ENCODE measurements at regions not wholly inside any gene's neighbourhood (a gene's known extent, or its start where the extent isn't known, plus 50 kb on each side); places are given as distances from the start of the nearest gene placed in this dataset.

DNA sequence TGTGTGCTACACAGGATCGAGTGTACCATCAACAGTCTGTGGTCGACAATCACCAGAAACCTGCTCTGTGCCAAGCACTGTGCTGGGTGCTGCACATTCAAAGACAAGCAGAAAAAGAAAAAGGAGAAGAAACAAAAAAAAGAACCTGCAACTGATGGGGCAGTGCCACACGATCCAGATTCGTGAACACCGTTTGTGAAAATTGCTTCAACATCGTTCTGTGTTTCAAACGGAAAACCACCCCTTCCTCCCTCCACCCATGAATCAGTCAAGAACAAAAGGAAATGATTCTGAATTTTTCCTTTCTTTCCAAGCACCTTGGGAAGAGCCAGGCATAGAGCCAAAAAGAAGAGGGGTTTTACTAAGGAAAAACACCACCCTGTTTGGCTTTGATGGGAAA lies 129.2 kb upstream of the ARID1B start:
- DNase-seq (ENCODE audit: low spot score) = no peak

DNA sequence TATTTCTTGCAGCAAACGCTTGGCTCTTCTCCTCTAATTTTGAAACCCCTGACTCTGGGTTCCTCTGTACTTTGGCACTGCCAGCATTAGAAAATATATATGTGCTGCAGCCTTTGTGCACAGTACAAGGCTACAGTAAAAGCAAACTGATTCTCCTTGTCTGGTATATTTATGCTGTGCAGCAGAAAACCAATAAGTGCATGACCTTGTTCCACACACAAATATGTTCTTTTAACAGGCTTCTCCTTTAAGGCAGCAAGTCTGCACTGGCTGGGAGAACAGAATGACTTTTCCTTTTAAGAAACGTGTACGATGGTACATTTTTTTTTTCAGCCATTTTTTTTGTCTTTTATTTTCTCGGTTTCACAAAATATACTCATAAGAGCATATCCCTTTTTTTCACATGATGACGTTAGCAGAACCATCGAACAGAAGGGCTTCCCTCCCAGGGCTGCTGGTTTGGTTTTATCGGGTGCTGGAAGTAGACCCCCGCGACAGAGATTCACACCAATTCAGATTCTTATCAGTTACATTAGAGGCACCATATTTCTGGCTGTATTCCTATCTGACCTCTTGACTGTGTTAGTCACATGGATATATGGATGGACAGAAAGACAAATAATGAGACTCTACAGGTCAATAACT lies 129.9 kb upstream of the ARID1B start:
- no peak for DNase-seq (ENCODE audit: low spot score)

DNA sequence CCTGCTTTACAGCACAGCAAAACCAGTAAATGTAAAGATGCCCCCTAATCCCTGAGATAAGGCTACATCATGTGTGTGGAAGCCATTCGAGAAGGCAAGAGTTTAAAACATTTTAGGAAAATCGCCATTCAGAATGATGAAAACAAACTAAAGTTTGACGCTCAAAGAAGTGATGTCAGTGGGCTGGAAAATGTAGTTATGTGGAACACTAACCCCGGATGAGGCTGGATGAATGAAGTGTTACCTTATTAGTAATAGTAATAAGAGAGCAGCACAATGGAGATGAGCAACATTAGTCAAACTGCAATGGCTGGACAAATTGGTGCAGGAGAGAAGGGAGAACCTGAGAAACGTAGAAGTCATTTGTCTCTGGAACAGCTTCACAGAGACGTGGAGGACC lies 130.7 kb upstream of the ARID1B start:
- no peak for DNase-seq (ENCODE audit: low spot score)

DNA sequence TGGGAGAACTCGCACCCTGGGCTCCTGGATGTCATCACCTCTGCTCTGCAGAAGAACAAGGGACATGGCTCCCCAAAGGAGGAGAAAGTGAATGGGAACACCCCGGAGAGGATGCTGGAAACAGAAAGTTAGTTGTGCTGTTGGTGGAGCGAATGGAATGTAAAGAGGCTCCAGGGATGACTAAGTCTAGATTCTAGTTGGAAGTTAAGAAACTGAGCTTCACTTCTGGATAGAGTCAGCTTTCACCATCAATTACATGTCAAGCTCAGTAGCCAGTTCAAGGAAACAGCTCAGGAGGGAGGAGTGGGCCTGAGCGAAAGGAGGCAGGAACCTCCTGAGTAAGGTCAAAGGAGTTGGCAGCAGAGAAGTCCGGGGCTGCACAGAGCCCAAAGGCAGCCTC lies 132.1 kb upstream of the ARID1B start:
- no peak for DNase-seq (ENCODE audit: low spot score)

DNA sequence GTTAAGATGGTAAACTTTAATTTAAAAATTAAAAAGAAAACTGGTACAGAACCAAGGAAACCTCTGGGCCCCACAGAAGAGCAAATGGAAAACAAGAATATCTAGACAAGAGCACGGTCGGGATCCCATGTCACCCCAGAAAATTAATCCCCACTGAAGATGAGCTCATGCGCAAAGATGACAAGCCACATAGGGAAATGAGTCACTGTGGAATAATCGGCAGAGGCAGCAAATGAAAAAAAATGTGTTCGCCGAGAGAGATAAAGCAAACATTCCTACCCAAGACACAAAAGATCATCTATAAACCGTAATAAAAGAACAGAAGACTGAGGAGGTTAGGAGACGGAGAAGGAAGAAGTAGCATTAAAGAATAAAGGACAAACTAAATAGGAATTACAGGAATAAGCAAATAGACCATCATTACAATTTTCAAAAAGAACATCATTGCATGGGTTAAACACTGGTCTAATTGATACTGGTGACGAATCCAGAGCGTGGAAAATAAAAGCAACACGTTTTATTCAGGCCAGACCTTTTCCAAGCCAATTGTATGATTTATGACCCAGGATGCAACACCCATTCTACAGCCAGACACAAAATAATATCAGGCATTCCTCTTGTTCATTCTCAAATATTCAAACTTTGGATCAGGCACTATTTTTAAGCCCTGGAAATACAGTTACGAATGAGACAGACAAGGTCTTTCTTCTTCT lies 138.0 kb upstream of the ARID1B start:
- DNase-seq (ENCODE audit: low spot score) = no peak

DNA sequence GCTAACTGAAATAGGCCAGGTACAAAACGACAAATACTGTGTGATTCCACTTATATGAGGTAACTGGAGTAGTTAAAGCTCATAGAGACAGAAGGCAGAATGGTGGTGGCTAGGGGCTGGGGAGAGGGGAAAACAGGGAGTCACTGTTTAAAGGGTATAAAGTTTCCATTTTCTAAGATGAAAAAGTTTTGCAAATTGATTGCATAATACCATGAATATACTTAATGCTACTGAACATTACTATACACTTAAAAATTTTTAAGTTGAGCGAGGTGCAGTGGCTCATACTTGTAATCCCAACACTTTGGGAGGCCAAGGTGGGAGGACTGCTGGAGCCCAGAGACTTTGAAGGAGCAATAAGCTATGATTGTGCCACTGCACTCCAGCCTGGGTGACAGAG lies 138.6 kb upstream of the ARID1B start:
- no peak for DNase-seq (ENCODE audit: low spot score)

DNA sequence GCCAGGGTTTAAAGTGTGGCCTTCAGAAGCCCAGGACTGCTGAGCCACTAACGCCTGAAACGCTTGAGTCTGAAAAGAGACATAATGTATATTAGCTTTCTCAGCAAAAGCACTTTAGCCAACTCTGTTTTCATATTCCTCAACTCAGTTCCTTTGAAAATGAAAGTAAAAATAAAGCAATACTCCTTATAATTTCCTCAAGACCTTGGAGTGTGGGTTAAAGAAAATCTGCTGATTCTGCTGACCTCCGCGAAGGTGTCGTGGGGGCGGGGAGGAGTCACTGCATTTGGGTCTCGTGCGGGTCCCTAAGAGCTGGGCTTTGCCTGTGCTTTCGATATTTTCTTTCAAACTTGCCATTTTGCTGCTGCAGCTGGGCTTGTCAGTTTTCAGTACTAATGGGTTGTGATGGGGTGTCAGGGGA lies 142.2 kb upstream of the ARID1B start:
- no peak for DNase-seq (ENCODE audit: low spot score)

DNA sequence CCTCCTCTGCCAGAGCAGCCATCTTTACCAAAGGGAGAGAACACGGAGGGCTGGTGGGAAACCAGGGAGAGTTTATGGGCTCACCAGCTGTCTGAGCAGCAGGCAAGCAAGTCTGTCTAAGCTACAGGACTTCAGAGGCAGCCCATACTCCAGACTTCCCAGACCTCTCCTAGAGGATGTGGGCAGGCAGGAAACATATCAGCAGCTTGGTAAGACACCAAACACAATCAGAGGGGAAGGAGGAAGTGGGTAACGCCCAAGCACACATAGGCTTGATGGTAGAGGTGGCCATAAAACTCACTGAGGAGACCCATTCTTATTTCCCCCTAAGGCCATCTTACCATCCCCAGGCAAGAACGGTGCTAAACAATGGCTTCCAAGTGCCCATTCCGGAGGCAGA lies 143.1 kb upstream of the ARID1B start:
- no peak for DNase-seq (ENCODE audit: low spot score)

DNA sequence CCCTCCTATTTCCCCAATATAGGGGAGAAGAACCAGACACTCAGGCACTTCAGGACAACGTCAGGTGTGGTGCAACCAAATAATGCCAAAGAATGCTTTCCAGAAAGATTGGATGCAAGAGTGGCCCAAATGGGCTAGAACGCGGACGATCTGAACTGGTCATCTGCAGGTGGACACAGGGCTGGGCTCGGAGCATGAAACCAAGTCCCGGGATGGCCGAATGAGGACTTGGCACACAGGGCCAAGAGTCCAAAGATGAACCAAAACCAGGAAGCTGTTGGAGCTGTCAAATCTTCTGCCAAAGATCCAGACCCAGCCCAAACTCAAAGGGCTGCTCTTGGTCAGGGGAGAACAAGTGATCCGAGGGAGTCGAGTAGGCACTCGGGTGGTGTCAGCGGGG lies 143.9 kb upstream of the ARID1B start:
- no peak for DNase-seq (ENCODE audit: low spot score)

DNA sequence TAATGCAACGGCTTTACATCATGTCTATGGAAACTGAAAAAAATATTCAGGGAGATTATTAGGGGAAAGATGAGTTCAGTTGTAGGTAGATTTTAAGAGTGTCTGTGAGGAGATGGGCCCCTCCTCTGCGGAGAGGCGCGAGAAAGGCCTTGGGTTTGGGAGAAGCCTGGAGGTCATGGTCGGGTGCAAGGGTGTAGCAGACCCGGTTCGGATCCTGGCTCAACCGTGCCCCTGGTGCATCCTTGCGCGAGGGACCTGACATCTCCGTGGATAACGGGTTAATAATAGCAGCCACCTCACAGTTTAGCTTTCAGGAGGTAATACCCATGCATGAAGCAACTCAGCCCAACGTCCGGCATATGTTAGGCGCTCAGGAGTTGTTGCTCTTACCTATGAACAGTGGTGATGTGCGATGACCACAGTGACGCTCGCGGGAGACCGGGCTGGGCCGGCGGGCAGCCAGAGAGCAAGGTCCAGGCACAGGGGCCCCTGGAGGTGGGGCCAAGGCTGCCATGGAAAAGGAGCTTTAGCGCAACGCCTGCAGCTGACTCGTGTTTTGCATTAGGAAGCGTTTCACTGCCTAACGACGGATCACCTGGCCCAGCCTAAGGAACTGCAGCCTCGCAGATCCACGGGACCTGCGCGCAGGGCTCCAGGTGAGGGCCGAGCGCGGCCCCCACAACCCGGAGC lies 146.4 kb upstream of the ARID1B start:
- no peak for DNase-seq (ENCODE audit: low spot score)

DNA sequence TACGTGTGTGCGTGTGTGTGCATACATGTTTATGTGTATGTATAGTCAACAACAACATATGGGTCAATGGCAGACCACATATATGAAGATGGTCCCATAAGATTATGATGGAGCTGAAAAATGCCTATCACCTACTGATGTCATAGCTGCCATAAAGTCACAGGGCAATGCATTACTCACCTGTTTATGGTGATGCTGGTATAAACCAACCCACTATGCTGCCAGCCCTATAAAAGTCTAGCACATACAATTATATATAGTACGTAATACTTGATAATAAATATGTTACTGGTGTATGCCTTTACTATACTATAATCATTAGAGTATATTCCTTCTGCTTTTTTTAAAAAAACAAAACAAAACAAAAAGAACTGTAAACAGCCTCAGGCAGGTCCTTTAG lies 148.4 kb upstream of the ARID1B start:
- DNase-seq (ENCODE audit: low spot score) = no peak

DNA sequence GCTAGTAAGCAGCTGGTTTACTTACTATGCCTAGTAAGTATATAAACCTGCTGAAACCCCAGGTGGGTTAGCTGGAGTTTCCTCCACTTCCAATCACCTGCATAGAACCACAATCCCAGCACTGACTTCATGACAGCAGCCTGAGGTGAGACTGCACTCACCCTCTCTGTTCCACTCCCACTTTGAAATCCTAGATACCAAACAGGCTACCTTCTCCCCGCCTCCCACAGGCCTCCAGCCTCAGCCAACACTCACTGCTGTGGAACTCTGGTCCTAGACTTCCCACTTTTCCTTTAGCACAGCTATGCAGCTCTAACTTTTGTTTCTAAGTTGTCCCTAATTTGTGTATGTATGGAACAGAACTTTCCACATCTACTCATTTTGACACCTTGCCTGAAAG lies 149.7 kb upstream of the ARID1B start:
- DNase-seq (ENCODE audit: low spot score) = no peak

DNA sequence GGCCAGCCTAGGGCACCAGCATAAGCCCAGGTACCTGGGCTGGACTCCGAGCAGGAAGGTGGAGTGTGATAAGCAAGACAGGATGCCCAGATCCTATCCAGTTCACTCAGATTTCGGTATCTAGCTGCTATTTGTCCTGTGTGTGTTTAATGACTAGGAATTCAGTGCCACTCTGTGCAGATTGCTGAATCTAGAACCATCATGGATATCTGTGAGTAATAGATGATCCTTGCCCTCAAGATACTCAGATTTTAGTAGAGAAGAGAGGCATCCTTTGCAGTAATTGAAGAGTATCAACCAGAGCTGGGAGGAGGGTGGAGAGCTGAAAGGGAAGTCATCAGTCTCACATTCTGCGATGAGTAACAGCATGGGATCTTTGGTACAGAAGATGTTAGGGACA lies 155.0 kb upstream of the ARID1B start:
- DNase-seq (ENCODE audit: low spot score) = no peak

DNA sequence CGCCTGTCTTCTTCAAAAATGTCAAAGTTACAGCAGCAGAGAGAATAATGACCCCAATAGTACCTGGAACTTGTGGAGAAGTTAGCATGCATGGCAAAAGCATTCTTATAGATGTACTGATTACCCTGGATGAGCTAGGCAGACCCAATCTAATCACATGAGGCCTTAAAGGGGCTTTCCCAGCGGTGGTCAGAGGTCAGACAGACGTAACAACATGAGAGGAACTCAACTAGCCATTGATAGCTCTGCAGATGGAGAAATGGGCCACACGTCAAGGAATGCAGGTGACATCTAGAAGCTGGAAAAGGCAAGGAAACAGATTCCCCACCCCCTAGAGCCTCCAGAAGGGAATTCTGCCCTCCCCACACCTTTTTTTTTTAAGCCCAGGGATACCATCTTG lies 156.8 kb upstream of the ARID1B start:
- DNase-seq (ENCODE audit: low spot score) = no peak

DNA sequence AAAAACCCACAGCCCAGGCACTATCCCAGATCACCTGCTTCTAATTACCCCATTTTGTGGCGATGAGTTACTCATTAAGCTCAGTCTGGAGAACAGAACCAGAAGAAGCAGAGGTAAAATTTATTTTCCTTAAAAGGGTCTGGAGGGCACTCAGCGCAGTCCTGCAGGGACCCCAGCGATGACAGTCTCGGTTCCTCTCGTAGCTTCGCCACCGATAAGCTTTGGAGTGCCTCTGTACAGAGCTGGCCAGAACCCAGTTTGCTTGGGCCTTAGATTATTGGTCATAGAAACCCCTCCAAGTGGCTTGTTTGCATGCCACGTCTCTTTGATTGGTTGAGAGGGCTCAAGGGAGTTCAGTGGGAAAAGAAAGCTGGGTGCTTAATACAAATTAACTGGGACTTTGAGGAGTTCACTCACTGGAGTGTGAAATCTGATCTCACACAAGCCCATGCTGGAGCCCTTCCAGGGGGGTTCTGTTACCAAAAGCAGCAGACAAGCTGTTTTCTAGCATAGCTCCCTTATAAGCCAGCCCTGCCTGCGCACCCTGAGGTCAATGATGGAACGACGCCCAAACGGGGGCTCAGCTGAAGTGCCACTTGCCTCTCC lies 158.5 kb upstream of the ARID1B start:
- no peak for DNase-seq (ENCODE audit: low spot score)

DNA sequence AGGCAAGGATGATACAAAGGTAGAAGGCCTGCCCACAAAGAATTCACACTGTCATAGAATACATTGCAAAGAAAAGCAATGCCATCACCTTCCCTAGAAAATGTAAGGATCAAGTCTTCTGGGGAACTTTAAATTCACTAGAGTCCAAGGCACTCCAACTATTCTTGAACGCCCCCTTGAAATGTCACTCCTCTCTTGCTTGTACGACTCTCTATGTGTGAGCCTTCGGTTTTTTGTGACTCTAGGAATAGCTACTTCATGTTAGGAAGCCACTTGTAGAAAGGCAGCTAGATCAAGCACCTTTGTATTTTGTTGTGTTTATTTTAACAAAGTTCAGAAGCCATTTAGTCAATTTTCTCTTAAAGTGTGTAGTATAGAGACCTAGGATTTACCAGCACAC lies 159.2 kb upstream of the ARID1B start:
- DNase-seq (ENCODE audit: low spot score) = no peak

DNA sequence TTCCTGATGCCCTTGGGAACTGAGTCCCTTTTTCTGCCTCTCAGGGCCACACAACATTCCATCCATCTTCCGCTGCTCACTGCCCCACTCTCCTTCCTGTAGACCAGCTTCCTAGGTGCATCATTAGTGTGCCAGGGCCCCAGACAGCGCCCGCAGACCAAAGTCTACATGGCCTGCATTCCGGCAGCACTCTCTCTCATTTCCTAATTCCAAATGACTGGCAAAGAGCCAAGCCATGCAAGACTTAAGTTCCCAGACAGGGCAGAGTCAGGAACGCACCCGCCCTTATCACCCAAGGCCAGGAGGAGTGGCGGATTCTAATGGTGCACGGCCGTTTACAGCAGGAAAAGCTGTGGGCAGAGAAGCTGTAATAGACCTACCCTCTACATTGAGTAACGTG lies 159.8 kb upstream of the ARID1B start:
- DNase-seq (ENCODE audit: low spot score) = peak; percentile 44

DNA sequence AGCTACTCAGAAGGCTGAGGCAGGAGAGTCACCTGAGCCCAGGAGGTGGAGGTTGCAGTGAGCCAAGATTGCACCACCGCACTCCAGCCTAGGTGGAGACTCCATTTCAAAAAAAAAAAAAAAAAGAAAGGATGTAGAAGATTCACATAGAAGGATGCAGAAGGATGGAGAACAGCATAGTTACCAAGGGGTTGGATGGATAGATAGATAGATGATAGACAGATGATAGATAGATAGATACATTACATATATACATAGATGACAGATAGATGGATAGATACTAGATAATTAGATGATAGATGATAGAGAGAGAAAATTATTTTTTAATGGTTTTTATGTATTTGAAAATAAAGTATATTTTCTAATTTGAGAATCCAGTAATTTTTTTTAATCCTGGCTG lies 160.7 kb upstream of the ARID1B start:
- no peak for DNase-seq (ENCODE audit: low spot score)

DNA sequence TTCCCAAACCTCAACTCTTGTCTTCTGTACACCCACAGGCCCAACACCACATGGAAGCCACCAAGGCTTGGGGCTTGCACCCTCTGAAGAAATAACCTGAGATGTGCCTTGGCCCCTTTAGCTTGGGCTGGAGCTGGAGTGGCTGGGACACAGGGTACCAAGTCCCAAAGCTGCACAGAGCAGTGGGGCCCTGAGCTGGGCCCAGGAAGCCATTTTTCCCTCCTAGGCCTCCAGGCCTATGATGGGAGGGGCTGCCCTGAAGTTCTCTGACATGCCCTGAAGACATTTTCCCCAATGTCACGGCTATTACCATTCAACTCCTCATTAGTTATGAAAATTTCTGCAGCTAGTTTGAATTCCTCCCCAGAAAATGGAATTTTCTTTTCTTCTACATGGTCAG lies 163.2 kb upstream of the ARID1B start:
- no peak for DNase-seq (ENCODE audit: low spot score)

DNA sequence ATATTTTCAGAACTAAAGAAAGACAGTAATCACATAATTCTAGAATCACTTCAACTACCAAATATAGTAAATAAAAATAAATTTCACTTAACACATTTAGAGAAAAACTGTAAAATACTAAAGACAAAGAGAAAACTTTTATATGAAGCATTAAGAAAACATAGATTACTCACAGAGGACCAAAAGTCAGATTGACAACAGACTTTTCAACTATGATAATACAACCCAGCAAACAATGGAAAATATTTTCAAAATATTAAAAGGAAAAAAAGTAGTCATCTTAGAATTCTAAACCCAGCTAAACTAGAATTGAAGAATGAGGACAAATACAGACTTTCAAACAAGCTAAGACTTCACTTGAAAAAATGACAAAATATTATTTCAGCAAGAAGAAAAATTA lies 164.8 kb upstream of the ARID1B start:
- no peak for DNase-seq (ENCODE audit: low spot score)

DNA sequence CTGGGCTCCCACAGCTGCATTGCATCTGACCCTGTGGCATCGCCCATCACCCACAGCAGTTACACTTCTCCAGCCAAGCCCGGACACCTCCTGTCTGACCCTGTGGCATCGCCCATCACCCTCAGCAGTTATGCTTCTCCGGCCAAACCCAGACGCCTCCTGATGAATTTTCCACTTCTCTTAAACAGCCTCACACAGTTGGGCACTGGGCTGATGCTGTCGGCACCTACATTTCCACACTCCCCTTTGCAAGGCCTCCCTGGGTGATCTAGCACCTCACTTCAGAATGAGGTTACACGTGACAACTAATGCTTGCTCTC lies 175.2 kb upstream of the ARID1B start:
- no peak for DNase-seq (ENCODE audit: low spot score)

DNA sequence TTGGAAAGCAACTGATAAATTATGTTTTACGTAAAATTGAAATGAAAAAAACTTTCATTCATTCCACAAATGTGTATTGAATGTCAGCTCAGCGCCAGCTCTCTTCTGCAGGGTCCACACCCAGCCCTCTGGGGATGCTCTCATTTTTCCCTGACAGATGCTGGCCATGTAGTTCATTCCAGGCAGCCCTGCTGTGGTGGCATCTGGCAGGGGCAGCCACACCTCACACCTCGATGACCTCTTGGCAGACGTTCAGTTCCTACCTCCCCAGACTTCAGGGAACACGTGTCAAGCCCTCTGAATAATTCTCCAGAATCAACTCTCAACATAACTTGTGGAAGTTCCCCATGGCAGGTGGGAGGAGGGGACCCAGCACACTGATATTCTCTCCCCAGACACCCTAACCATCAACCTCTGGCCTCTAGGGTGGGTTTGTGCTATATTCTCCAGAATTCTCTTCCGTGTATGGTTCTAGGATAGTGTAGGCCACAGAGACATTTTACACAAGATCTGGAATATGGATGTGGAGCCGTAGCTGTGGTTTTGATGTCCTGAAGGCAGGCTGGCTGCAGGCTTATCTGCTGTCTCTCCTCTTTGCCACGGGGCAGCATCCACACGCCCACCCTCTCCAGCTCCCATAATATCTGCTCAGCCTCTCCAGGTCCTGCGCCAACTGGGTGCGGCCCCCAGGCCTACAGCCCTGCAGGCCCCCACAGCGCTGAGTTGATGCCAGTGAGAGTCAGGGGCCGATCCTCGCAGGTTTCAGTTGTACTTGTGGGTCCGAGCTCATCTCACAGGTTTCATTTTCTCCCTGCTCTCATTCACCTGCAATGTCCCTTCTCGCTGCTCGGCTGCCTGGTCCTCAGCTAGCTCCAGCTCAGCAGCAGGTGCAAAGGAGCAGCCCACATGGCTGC lies 175.8 kb upstream of the ARID1B start:
- DNase-seq (ENCODE audit: low spot score) = no peak

Measured in hematopoietic multipotent progenitor cell treated with erythropoietin and hydrocortisone succinate and interleukin-3 and kit ligand, for 15 days (in vitro differentiated cells).